ENCODE measurements at regions not wholly inside any gene's neighbourhood (a gene's known extent, or its start where the extent isn't known, plus 50 kb on each side); places are given as distances from the start of the nearest gene placed in this dataset.

DNA sequence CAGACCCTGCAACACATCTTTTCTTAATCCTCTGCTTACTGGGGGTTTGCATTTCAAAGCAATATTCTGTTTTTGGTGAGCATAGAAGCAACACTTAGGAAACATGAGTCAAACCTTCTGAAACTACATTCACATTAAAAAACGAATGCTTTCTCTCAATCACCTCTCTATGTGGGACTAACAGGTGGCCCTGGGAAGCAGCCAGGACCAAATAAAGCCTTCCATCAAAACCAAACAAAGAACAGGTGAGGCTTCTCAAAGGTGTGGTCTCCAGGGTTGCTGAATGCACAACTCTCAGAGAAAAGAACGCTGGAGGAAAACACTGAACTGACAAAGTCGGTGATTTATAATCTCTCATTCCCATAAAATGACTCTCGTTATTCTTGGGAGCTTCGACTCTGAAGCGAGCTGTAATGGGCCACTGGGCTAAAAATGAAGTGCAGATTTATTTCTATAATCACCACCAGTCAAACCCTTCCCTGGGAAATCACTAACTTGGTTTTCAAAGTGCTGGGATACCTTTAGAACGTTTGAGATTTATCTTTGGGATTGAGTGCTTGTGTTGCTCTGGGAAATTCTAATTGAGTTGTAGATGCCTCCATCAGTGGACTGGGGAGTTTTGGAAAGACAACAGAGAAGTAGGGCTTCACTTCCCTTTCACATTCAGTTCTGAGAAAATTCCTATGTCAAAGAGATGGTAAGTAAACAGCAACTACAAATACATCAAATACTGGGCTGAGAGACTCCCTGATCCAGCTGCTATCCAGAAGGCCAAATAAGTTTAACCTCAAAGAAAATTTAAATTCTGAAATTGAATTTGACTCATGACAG, 262.0 kb upstream of the TMPO start:
- in situ Hi-C loops (cut with MboI) = no loop called here
- DNase-seq (ENCODE audit: low read depth, low spot score) (no peak), ATAC-seq (no peak), FAIRE-seq (no peak)
- Histone ChIP-seq H3K4me2 (ENCODE audit: control insufficient read depth, insufficient read depth) (no peak overlapping the region), H3K27me3 (replicated peaks in 1 of 2; ENCODE audit: control insufficient read depth in 2 of 2, insufficient read depth in 2 of 2, low read length in 1 of 2) (no peaks in the 10 kb centered on the region; a peak in 1 of 4 replicates), H3K4me3 (no peak overlapping the region), H4K20me1 (ENCODE audit: control insufficient read depth, insufficient read depth) (no peaks in the 10 kb centered on the region), H2AFZ (ENCODE audit: control insufficient read depth, low read depth, low read length) (no peak overlapping the region), H3K36me3 (ENCODE audit: control insufficient read depth in 2 of 2, insufficient read depth in 2 of 2, low read length in 1 of 2) (no peaks in the 10 kb centered on the region), H3K4me1 (ENCODE audit: control insufficient read depth, insufficient read depth, low read length) (no peaks in the 10 kb centered on the region), H3K9ac (ENCODE audit: control insufficient read depth, insufficient read depth, low read length) (no peak overlapping the region), H3K79me2 (ENCODE audit: control insufficient read depth, insufficient read depth, low read length) (no peaks in the 10 kb centered on the region), H3K27ac (ENCODE audit: control insufficient read depth, insufficient read depth) (no peak overlapping the region), H3K9me3 (replicated peaks; ENCODE audit: control insufficient read depth, insufficient read depth, low read length) (no peaks in the 10 kb centered on the region)
- SMC1A ChIA-PET (ENCODE audit: uncharacterized antibody, unreplicated experiment) = interaction anchor here (0.6 to 3.4 kb wide), 6 partner anchors 9 to 58 kb away, joined by 3 to 26 read pairs (median 4); no protein-coding TSS in a partner anchor
- POLR2A ChIA-PET = no interaction called here
- intact Hi-C loops (cut with micrococcal nuclease; ENCODE audit: unreplicated experiment) = no loop called here
- RAD21 ChIA-PET (ENCODE audit: unreplicated experiment) = interaction anchor here (0.6 kb wide), 2 partner anchors 29 to 40 kb away, joined by 3 to 4 read pairs; no protein-coding TSS in a partner anchor
- TF ChIP-seq NBN (IDR thresholded peaks at IDR 0.05) = no peak
- no peak for TF ChIP-seq HCFC1 (IDR thresholded peaks at IDR 0.05; ENCODE audit: low read length)
- TF ChIP-seq, protein P1, sequence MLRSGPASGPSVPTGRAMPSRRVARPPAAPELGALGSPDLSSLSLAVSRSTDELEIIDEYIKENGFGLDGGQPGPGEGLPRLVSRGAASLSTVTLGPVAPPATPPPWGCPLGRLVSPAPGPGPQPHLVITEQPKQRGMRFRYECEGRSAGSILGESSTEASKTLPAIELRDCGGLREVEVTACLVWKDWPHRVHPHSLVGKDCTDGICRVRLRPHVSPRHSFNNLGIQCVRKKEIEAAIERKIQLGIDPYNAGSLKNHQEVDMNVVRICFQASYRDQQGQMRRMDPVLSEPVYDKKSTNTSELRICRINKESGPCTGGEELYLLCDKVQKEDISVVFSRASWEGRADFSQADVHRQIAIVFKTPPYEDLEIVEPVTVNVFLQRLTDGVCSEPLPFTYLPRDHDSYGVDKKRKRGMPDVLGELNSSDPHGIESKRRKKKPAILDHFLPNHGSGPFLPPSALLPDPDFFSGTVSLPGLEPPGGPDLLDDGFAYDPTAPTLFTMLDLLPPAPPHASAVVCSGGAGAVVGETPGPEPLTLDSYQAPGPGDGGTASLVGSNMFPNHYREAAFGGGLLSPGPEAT (IDR thresholded peaks at IDR 0.05; ENCODE audit: low read depth) = no peak
- no peak for TF ChIP-seq CHD2 (IDR thresholded peaks at IDR 0.05; ENCODE audit: borderline replicate concordance, low read depth, low read length)
- TF ChIP-seq ZNF217 (IDR thresholded peaks at IDR 0.05) = no peak
- TF ChIP-seq ZZZ3 (IDR thresholded peaks at IDR 0.05; ENCODE audit: control insufficient read depth, insufficient read length, low read depth) = no peak
- TF ChIP-seq POLR2AphosphoS5 (IDR thresholded peaks at IDR 0.05; ENCODE audit: low read length) = no peak
- no peak for TF ChIP-seq NFXL1 (IDR thresholded peaks at IDR 0.05; ENCODE audit: borderline replicate concordance)
- no peak for TF ChIP-seq POU2F2 (IDR thresholded peaks at IDR 0.05; ENCODE audit: borderline replicate concordance, low read depth, low read length)
- TF ChIP-seq ZNF24 (IDR thresholded peaks at IDR 0.05) = no peak
- TF ChIP-seq ZSCAN29 (IDR thresholded peaks at IDR 0.05) = no peak
- no peak for TF ChIP-seq NFIC (IDR thresholded peaks at IDR 0.05; ENCODE audit: low read depth, low read length)
- no peak for TF ChIP-seq MXI1 (IDR thresholded peaks at IDR 0.05; ENCODE audit: low read depth, low read length)
- TF ChIP-seq MEF2B (IDR thresholded peaks at IDR 0.05; ENCODE audit: partially characterized antibody, poor library complexity, severe bottlenecking) = no peak
- TF ChIP-seq IKZF1 (conservative IDR thresholded peaks at IDR 0.05) = no peak
- TF ChIP-seq, protein P2, sequence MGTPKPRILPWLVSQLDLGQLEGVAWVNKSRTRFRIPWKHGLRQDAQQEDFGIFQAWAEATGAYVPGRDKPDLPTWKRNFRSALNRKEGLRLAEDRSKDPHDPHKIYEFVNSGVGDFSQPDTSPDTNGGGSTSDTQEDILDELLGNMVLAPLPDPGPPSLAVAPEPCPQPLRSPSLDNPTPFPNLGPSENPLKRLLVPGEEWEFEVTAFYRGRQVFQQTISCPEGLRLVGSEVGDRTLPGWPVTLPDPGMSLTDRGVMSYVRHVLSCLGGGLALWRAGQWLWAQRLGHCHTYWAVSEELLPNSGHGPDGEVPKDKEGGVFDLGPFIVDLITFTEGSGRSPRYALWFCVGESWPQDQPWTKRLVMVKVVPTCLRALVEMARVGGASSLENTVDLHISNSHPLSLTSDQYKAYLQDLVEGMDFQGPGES (IDR thresholded peaks at IDR 0.05) = no peak
- no peak for TF ChIP-seq RELA (IDR thresholded peaks at IDR 0.05; ENCODE audit: borderline replicate concordance, partially characterized antibody)
- TF ChIP-seq ZNF274 (IDR thresholded peaks at IDR 0.05; ENCODE audit: insufficient read depth, insufficient read length) = no peak
- TF ChIP-seq JUND (IDR thresholded peaks at IDR 0.05; ENCODE audit: low read depth, low read length) = no peak
- TF ChIP-seq, protein P3, sequence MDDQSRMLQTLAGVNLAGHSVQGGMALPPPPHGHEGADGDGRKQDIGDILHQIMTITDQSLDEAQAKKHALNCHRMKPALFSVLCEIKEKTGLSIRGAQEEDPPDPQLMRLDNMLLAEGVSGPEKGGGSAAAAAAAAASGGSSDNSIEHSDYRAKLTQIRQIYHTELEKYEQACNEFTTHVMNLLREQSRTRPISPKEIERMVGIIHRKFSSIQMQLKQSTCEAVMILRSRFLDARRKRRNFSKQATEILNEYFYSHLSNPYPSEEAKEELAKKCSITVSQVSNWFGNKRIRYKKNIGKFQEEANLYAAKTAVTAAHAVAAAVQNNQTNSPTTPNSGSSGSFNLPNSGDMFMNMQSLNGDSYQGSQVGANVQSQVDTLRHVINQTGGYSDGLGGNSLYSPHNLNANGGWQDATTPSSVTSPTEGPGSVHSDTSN (IDR thresholded peaks at IDR 0.05; ENCODE audit: insufficient replicate concordance, low read depth, low read length) = no peak
- WGBS (ENCODE audit: insufficient coverage, insufficient replicate concordance, low lambda C conversion rate, missing lambda C conversion rate) = 25% methylated on average over 7 of the region's 7 CpGs
- BruUV-seq (replicated peaks) = no TSS peak
- CTCF ChIA-PET = interaction anchor here (1.2 kb wide), 1 partner anchor 55 kb away, joined by 3 read pairs; no protein-coding TSS in a partner anchor
